Stimulated activated CD4-positive, alpha-beta T cell treated with anti-CD3 and anti-CD28 coated beads, Interleukin-12 subunit alpha, Interleukin-12 subunit beta, amount 100 ng/mL, for 24 hours (primary cell): ENCODE measurements at regions not wholly inside any gene's neighbourhood (a gene's known extent, or its start where the extent isn't known, plus 50 kb on each side); places are given as distances from the start of the nearest gene placed in this dataset.

ENCODE experiments used
- DNase-seq, 2 experiments: peaks; one replicate each; pipeline ENCODE4 v3.0.0-alpha.2; 2020; ENCODE audit warnings: low read depth in 2 of 2

DNA sequence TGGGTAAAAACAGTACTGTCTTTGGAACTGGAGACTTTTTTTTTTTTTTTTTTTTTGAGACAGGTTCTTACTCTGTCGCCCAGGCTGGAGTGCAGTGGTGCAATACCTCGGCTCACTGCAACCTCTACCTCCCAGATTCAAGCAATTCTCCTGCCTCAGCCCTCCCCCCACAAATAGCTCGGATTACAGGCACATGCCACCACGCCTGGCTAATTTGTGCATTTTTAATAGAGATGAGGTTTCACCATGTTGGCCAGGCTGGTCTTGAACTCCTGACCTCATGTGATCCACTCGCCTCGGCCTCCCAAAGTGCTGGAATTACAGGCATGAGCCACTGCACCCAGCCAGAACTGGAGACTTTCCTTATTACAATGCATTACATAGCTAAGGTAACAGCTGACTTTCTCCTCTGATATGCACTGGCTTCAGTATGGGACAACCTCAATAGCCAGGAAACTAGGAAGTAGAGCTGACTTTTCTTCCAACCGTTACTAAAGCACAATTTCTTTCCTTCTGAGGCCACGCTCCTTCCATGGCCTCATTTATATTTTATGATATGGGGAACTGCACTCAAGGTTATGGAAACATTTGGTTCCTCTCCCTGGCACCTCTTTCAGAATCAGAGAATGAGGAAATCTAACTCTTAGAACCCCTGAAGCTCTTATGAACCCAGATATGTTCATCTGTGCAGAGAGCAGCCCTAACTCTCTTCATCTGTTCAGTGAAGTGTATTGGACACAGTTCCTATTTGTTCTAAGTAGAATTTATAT lies 53.5 kb upstream of the FAM9B start:
- DNase-seq, result no peak

DNA sequence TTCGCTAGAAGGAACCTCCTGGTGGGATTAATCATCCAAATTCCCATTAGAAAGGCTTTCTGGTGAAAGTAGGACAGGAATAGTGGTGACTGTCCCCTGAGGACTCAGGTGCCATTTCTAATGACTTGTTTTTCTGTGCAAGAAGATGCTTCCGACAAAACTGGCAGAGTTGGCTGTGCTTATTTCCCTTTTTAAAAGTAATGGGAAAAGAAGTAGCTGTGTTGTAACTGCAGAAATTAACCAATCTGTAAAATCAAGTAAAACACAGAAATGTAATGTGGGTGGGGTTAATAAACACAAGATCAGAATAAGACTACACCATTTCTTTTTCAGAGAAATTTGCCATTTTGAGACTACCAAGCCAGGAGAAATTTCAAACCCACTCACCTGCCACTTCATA lies 55.0 kb upstream of the FAM9B start:
- no peak for DNase-seq

DNA sequence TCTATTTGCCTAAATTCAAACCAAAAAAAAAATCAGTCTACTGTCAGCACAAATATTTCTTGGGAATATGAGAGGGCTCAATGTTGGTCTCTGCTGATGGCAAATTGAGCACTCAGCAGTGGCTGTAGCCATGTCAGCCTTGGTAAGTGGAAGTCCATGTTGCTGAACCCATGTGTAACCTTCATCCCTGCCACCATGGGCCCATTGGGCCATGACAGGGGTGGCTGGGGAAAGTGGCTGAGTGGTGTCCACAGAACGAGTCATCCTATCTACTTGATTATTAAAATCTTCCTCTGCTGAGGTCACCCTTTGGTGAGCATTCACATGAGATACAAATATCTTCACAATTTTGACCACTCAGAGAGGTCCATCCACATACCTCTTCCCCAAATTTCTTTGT lies 56.8 kb upstream of the FAM9B start:
- no peak for DNase-seq

- no peak for DNase-seq
Observed at GRCh38 chrX:9091258-9091657, 57.3 kb upstream of the FAM9B start.

DNA sequence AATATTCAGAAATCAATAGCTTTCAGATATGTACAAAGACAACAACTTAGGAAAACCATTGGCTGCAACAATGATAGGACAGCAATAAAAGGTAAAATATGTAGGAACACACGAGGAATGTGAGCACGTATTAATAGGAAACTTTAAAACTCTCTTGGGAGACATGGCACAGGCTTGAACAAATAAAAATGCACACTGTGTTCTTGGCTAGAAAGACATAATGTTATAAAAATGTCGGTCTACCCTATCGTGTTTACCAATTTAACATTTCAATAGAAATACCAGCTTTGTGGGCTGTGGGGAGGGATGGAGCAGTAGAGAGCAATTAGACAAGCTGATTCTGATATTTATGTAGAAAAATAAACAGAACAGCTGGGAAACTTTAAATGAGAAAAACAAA lies 69.0 kb upstream of the FAM9B start:
- DNase-seq, result no peak

- no peak for DNase-seq
Observed at GRCh38 chrX:9108054-9108453, 74.1 kb upstream of the FAM9B start.

DNA sequence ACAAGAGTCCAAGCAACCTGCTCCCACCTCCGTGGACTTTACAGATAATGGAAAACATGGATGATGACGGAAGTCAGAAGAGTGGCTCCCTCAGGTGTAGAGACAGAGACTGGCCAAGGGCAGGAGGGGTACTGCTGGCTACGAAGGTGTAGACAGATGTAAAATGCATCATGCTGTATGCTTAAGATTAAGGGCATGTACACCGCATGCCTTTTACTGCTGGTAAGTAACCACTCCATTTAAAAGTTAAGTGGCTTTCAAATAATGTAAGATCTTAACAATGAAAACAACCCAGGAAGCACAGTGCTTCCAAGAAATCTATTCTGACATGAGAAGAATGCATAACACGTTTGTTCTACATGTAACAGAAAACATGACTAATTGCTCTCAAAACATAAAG lies 76.9 kb upstream of the FAM9B start:
- no peak for DNase-seq

DNA sequence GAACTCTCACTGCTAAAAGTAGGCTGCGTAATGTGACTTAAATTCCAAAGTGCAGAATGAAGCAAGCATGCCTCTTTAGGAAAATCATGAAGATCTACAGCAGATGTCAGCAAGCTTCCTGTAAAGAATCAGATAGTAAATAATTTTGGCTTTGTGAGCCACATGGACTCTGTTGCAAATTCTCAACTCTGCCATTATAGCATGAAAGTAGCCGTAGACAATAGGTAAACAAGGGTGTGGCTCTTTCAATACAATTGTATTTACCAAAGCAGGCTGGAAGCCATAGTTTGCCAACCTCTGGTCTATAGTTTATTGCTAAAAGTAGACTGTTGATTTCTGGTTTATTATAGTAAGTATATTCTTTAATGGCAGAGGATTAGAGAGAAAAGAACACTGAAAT lies 80.3 kb upstream of the FAM9B start:
- no peak for DNase-seq

- DNase-seq, result no peak
Observed at GRCh38 chrX:9117851-9118250, 83.9 kb upstream of the FAM9B start.

- DNase-seq, result no peak
Observed at GRCh38 chrX:9122519-9123245, 88.8 kb upstream of the FAM9B start.

DNA sequence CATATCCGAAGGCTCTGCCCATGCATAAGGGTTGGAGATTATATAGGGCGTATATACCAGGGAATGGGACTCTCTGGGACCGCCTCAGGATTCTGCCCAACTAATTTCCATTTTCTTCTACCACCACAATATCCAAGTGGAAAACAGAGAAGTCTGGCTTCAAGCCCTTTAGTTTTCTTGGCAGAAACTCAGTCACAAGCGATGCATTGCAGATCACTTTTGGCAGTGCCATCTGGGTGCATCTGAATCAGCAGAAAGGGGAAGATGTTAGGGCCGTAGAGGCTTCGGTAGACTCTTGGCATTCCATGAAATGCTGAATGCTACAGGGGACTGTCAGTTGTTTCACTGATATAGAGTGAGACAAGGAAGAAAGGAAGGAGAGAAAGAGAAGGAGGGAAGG lies 94.1 kb upstream of the FAM9B start:
- no peak for DNase-seq

- no peak for DNase-seq
Observed at GRCh38 chrX:9130031-9130430, 96.1 kb upstream of the FAM9B start.

DNA sequence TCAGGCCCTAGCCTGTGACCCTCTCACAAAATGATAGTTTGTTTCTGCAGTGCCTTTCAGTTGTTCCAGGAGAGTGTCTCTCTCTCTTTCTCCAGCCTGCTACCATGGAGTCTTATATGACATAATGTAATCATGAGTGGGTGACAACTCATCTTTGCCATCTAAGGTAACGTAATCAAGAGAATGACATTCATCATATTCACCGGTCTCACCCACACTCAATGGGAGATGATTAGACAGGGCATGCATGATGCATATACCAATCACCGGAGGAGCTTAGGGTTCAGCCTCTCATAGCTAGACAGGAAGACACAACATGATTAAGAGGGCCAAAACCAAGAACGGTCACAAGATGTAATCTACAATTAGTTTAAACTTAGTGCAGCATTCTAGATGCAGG lies 97.1 kb upstream of the FAM9B start:
- no peak for DNase-seq

DNA sequence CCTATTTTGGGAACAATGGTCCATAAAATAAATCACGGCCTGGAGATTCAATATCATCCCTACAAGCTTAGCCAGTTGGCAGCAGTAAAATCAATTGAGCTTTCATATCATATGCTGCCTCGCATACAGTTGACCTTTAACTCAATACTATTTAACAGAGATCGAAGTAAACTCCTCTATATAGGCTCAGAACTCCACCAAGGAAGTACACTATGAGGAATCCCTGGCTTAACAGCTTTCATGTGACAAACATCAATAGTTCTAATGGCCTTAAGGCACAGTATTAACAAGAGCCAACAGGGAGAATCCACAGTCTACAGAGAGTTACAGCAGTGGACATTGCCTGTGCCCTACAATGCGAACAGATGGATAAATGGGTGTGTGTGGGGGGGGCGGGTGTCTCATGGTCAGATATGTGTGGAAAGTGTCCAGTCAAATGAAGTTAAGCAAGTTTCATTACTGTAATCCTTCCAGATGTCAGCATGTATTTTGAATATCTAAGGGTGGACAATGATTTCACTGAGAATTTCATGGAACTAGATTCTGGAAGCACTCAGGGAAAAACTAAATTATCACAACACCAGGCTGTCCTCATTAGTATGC lies 98.2 kb upstream of the FAM9B start:
- DNase-seq, result no peak

DNA sequence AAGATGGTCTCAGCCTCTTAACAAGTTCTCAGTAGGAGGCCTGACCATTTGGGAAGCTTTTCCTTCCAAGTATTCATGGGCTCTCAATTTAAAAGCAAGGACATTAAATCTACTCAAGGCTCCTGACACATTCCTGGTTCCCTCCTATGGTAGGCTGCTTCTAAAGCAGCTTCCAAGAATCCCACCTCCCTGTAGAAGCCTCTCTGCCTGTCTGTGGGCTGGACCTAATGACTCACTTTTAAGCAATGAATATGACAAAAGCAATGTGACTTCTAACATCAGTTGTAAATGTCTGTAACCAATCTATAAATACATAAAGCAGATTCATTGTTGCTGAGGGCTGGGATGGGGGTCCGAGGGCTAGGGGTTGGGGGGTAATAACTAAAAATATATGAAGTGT lies 99.5 kb upstream of the FAM9B start:
- DNase-seq, result no peak

DNA sequence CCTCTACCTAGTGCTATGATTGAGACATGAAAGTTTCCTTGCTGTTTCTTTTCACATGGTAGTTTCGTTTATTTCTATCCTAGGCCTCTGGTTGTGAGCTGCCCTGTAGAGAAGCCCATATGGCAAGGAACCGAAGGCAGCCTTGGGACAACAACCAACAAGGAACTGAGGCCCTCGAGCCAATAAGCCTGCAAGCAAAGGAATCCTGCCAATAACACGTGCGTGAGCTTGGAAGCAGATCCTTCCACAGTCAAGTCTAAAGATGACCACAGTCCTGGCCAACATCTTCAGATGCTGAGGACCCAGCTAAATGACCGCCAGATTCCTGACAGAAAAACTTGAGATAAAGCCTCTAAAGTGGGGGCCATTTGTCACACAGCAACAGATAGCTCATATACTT lies 100.4 kb upstream of the FAM9B start:
- DNase-seq, result no peak

- DNase-seq, result no peak
Observed at GRCh38 chrX:9135901-9136510, 102.1 kb upstream of the FAM9B start.

DNA sequence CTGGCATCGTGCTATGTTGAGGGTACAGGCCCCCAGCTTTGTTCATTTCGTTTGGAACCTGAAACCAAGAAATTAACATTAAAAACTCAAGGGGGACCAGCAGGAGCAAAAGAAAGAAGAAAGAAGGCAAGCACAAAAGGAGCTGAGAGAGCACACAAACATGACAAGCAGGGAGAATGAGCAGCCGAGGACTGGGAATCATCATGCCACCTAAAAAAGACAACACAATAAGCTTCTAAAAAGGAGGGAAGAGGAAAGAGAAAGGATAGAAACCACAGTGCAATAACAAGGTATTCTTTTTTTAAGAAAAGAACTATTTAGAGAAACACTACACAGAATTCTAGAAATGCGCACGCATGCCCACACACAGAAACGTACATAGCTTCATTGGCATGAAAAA lies 103.2 kb upstream of the FAM9B start:
- no peak for DNase-seq

GRCh38 chrX:9141496-9141895 lies 107.6 kb upstream of the FAM9B start:
- DNase-seq, result no peak

DNA sequence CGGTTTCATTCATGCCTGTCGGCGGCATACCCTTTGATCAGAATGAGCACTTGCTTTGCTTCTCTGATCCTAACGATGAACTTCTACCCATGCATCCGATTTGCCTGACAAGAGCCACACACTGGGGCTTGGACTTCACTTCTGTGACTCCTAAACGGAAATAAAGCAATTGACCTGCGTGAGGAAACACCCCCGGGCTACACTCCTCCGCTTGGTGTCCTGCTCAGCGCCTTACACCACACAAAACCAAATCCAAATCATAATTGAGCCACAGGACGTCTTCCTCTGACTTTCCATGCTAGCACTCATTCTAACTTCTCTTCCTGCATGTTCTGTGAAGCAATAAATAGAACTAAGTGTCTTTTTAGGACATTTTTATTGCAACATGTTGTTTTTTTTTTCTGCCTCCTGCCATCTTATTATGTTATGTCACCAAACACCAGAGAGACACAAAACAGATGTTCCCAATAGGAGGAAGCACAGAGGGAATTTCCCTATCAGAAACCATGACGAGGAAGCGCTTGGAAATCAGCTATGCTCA lies 110.8 kb upstream of the FAM9B start:
- no peak for DNase-seq

- DNase-seq, result no peak
Observed at GRCh38 chrX:9146657-9147056, 112.7 kb upstream of the FAM9B start.

GRCh38 chrX:9147086-9147485 lies 113.2 kb upstream of the FAM9B start:
- DNase-seq, result no peak
